ENCODE measurements at regions not wholly inside any gene's neighbourhood (a gene's known extent, or its start where the extent isn't known, plus 50 kb on each side); places are given as distances from the start of the nearest gene placed in this dataset.
A peak's percentile ranks its signal among the peaks of the same experiment; 100 is the strongest.
"Not testable (repeated sequence)": the region's sequence is repeated elsewhere in the genome, so short reads cannot be mapped to it uniquely, and the experiment has no call there.

GRCh38 chr20:30513050-30513628 lies 744.3 kb upstream of the DEFB115 start:
- DNase-seq (ENCODE audit: low read depth) = no peak
- TF ChIP-seq, protein P1, sequence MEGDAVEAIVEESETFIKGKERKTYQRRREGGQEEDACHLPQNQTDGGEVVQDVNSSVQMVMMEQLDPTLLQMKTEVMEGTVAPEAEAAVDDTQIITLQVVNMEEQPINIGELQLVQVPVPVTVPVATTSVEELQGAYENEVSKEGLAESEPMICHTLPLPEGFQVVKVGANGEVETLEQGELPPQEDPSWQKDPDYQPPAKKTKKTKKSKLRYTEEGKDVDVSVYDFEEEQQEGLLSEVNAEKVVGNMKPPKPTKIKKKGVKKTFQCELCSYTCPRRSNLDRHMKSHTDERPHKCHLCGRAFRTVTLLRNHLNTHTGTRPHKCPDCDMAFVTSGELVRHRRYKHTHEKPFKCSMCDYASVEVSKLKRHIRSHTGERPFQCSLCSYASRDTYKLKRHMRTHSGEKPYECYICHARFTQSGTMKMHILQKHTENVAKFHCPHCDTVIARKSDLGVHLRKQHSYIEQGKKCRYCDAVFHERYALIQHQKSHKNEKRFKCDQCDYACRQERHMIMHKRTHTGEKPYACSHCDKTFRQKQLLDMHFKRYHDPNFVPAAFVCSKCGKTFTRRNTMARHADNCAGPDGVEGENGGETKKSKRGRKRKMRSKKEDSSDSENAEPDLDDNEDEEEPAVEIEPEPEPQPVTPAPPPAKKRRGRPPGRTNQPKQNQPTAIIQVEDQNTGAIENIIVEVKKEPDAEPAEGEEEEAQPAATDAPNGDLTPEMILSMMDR (conservative IDR thresholded peaks at IDR 0.05; ENCODE audit: low read depth, low read length) = no peak
- no peak overlapping the region for H3K4me3 ChIP-seq (ENCODE audit: low read depth, low read length)

- DNase-seq (ENCODE audit: low read depth); H3K4me3 ChIP-seq (ENCODE audit: low read depth, low read length): not testable (repeated sequence)
Observed at GRCh38 chr20:30515915-30516314, 741.5 kb upstream of the DEFB115 start.

GRCh38 chr20:30518906-30519305 lies 738.6 kb upstream of the DEFB115 start:
- DNase-seq (ENCODE audit: low read depth); H3K4me3 ChIP-seq (ENCODE audit: low read depth, low read length): not testable (repeated sequence)

DNA sequence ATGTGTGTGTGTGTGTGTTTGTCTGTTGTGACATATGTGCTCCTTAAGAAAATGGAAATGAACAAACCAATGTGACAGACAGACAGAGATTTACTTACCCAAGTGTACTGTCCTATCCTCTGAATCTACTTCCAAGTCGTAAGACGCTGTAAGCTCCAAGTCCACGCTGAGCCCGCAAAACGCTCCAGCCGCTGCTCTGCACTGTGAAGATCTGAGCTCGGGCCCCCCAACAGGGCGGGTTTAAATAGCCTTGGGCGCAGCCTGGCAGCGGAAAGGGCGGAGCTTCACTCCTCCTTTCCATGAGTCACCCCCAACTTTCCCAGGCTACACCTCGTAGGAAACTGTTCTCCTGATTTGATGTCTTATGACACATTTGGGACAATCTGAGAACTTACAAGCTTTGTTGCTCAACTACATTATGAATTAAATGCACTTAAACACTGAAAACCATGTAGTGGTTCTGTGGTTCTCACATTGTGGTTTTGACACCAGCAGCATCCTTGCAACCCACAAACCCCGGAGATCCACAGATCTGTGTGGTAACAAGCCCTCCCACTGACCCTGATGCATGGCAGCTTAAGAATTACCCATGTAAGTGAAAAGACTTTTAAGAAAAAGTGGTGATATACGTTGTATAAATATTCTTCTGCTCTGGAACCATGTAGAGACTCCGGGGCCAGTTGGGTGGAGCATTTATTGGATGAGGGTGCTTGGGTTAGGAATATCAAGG lies 735.6 kb upstream of the DEFB115 start:
- H3K4me3 ChIP-seq (ENCODE audit: low read depth, low read length); DNase-seq (ENCODE audit: low read depth): not testable (repeated sequence)

DNA sequence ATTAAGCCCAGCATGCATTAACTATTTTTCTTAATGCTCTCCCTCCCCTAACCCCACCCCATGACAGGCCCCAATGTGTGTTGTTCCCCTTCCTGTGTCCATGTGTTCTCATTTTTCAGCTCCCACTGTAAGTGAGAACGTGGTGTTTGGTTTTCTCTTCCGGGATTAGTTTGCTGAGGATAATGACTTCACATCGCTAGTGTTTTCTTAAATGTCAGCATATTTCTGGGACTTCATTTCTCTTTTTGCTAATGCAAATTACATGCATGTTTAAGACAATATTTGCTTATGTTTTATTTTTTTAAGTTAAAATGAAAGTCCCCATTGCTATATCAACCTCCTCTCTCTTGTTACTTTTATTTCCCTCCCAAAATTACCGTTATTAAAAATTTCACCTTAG lies 733.3 kb upstream of the DEFB115 start:
- not testable (repeated sequence) for H3K4me3 ChIP-seq (ENCODE audit: low read depth, low read length); DNase-seq (ENCODE audit: low read depth)

- not testable (repeated sequence) for H3K4me3 ChIP-seq (ENCODE audit: low read depth, low read length); DNase-seq (ENCODE audit: low read depth)
Observed at GRCh38 chr20:30524761-30525160, 732.7 kb upstream of the DEFB115 start.

DNA sequence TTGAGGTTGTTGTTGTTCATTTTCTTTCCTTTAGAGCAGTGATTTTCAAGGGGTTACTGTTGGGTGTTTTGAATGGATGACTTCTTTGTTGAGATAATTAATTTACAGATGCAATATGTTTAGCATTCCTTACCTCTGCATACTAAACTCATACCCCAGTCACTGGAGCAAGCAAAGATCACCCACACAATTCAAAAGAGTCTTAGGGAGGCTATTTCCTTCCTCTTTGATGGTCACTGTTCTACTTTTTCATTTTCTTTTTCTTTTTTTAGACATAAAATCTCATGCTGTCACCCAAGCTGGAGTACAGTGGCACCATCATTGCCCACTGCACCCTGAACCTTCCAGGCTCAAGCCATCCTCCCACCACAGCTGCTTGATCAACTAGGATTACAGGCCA lies 723.8 kb upstream of the DEFB115 start:
- not testable (repeated sequence) for H3K4me3 ChIP-seq (ENCODE audit: low read depth, low read length); DNase-seq (ENCODE audit: low read depth)

DNA sequence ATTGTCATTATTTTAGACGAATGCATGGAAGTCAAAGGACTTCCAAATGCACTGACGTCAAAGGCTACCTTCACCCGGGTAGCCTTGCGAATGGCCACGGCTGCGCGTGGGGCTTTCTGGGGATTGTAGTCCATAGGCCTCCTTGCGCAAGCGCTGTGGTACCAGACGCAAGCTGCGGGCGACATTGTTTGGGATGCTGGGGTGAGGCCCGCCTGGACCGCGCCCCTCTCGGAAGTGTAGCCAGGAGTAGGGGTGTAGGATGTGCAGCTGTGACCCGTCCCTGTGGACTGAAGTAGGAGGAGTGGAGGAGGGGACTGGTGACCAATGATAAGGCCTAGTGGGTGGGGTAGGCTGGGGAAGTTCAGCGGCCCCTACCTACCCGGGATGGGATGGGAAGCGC lies 720.0 kb upstream of the DEFB115 start:
- not testable (repeated sequence) for DNase-seq (ENCODE audit: low read depth)
- H3K4me3 ChIP-seq (ENCODE audit: low read depth, low read length) = peak overlapping the region; percentile 38

DNA sequence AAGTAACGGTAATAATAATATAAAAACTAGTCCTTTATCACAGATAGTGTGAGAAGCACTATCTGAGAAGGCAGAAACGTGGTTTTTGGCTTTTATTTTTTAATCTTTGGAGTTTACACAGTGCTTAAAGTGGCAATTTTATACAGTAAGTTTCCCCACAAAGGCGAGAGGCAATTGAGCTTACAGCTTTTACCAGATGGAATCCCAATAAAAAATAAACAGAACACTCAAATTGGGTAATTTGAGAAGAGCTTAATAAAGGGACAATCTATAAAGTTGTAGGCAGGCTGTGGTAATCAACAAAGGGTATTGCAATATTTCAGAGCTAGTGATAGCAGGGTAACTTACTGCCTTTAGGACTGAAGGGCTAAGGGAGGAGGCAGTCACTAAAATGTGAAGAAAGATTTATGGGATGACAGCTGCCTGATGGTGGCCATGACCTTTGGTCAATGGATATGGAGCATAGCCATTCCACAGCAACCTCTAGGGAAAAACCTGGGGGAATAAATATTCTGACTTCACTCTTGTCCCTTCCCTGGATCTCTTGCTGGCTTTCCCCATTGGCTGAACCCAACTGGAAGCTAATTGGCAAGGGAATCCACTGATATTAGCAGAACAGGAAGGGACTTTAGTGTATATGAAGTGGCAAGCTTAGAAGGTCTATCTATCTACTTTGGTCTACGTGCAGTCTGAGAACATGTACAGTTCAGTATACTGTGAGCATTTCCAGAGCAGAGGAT lies 717.0 kb upstream of the DEFB115 start:
- not testable (repeated sequence) for DNase-seq (ENCODE audit: low read depth); H3K4me3 ChIP-seq (ENCODE audit: low read depth, low read length)

DNA sequence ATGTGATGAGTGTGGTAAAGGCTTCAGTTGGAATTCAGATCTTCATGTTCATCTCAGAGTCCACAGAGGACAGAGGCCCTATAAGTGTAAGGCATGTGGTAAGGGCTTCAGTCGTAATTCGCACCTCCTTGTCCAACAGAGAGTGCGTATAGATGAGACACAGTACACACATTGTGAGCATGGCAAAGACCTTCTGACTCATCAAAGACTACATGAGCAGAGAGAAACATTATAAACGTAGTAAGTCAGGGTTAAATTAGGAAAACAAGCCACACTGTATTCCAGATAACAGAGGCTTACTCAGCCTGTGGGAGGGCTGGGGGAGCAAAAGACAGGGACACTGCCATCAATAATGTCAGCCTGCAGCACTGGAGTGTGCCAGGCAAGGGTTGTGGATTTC lies 706.2 kb upstream of the DEFB115 start:
- not testable (repeated sequence) for H3K4me3 ChIP-seq (ENCODE audit: low read depth, low read length); DNase-seq (ENCODE audit: low read depth)

GRCh38 chr20:30556797-30557196 lies 700.7 kb upstream of the DEFB115 start:
- DNase-seq (ENCODE audit: low read depth) = not testable (repeated sequence)

DNA sequence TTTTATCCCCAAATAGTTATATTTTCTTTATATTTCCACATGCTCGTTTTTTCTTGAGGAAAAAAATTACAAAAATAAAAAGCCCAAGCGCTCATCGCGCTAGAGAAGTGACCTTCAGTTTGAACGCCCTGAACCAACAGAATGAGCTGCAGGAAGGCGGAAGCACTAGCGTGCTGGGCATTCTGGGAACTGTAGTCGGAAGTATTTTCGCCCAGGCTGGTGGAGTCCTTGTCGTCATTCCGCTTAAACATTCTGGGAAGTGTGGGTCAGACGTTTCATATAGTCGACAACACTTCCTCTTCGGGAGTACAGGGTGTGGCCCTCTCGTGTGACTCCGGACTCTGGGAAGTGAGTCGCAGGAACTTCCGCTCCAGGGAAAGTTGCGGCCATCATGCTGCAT lies 692.4 kb upstream of the DEFB115 start:
- DNase-seq (ENCODE audit: low read depth); H3K4me3 ChIP-seq (ENCODE audit: low read depth, low read length): not testable (repeated sequence)

More at GRCh38 chr20:30556797-30557196, 700.7 kb upstream of the DEFB115 start:
- not testable (repeated sequence) for H3K4me3 ChIP-seq (ENCODE audit: low read depth, low read length)

GRCh38 chr20:30569867-30570266 lies 687.6 kb upstream of the DEFB115 start:
- H3K4me3 ChIP-seq (ENCODE audit: low read depth, low read length); DNase-seq (ENCODE audit: low read depth): not testable (repeated sequence)

DNA sequence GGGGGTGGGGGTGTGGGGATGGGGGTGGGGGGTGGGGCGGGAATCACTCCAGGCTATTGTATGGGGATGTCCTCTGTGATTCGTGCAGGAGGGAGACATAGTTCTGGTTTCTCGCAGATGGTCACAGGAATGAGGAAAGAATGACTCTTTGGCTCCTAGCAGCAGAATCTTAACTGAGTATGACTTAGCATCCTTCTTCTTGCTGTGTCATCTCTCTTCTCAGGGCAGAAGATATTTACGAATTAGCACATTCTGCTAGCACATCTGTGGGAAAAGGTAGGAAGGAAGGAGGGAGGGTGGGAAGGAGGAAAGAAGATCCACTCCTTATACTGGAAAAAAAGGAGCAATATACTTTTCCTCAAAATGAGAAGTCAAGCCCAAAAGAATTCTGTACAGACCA lies 686.8 kb upstream of the DEFB115 start:
- not testable (repeated sequence) for DNase-seq (ENCODE audit: low read depth); H3K4me3 ChIP-seq (ENCODE audit: low read depth, low read length)

DNA sequence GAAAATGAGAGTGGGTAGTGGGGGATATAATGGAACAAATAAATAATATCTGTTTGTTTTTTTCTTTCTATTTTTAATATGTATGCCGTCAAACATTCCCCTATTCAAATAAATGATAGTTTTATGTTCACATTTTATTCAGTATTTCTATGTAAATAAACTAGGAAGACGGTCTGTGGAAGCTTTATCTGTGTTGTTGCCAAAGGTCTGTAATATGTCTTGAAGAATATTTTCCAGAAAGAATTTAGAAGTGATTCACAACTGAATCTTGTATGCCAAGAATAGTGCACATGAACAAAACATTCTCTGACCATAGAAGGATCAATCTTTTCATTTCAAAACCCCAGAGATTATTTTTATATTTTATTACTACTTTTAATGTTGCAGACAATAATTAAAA lies 683.1 kb upstream of the DEFB115 start:
- H3K4me3 ChIP-seq (ENCODE audit: low read depth, low read length) = not testable (repeated sequence)

DNA sequence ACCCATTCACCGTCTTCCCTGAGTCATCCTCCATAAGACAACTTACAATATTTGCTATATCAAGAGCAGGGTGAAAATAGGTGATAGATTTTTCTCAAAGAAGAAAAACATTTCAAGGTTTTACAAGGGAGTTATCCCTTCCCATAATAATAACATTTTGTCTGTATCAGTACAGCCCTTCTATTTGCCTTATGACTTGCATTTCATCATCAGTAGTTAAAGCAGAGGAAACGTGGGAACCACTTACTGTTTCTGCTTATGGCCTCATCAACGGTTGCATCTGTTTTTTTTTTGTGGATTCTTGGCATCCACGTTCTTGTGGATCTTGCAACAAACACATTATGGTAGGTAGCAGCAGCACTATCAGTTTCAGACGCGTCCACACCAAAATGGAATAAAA lies 678.4 kb upstream of the DEFB115 start:
- peak overlapping the region; percentile 67 for H3K4me3 ChIP-seq (ENCODE audit: low read depth, low read length)
- not testable (repeated sequence) for DNase-seq (ENCODE audit: low read depth)

More for the DNA sequence above, 683.1 kb upstream of the DEFB115 start:
- DNase-seq (ENCODE audit: low read depth) = not testable (repeated sequence)

GRCh38 chr20:30579824-30580438 lies 677.5 kb upstream of the DEFB115 start:
- H3K4me3 ChIP-seq (ENCODE audit: low read depth, low read length) = peak overlapping the region; percentile 67
- peak; percentile 43 for DNase-seq (ENCODE audit: low read depth)
